NCI-H510A treated with DMSO at 0.1 percent for 48 hours (cell line): ENCODE measurements at regions not wholly inside any gene's neighbourhood (a gene's known extent, or its start where the extent isn't known, plus 50 kb on each side); places are given as distances from the start of the nearest gene placed in this dataset.
"Not testable (repeated sequence)": the region's sequence is repeated elsewhere in the genome, so short reads cannot be mapped to it uniquely, and the experiment has no call there.

Source experiments
- DNase-seq: peaks from one replicate; lab custom pipeline; 2025; lab: John Stamatoyannopoulos, UW

DNA sequence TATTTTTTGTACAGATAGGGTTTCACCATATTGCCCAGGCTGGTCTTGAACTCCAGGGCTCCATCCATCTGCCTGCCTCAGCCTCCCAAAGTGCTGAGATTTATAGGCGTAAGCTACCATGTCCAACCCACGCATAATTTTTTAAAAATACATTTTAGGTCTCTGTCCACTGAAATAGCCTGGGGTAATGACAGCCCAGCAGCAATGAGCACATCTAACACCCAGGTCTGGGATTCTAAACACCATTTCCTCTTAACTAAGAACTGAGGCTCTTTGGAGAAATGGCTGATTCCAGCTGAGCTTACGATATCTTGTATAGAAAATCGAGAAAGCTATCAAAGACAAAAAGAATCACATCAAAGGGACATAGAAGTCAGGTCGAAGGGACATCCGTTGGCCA lies 245.3 kb downstream of the PARN start:
- DNase-seq = no peak

DNA sequence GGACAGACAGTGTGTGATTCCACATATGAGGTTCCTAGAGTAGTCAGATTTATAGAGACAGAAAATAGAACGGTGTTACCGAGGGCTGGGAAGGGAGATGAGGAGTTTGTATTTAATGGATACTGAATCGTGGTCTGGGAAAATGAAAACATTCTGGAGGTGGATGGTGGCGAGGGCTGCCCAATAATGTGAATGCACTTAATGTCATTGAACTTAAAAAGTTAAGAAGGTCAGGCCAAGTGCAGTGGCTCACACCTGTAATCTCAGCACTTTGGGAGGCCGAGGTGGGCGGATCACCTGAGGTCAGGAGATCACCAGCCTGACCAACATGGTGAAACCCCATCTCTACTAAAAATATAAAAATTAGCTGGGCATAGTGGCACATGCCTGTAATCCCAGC lies 246.2 kb downstream of the PARN start:
- not testable (repeated sequence) for DNase-seq

DNA sequence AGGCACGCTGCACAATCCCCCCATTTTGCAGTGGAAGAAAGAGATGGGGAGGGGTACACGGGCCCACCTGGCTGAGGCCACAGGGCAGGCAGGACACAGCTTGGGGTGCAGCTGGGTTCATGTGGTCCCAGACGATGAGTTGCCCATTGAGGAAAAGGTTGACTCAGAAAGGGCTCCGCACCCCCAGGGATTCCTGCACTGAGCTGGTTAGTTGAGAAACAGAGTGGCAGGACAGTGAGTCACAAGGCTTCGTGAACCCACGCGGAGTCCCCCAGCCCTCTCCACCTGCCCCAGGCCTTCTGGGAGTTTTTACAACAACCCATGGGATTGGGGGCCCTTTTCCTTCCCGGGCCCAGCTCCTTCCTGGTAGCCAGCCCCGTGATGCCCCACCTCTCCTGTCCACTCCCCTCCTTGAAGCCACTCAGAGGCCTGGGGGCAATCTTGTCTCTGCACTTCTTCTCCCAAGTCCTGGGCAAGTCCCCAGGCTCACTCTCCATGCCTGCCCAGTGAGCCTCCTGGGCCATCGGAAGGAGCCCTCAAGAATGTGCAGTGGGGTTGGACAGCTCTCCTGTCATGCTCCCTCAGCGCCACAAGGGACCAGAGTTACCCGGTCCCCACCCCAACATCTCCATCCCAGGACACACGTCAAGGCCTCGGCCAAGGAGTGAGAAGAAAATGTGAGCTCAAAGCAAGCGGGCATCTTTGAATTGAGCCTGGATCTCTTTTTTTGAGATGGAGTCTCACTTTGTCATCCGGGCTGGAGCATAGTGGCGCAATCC lies 251.2 kb downstream of the PARN start:
- DNase-seq = no peak

DNA sequence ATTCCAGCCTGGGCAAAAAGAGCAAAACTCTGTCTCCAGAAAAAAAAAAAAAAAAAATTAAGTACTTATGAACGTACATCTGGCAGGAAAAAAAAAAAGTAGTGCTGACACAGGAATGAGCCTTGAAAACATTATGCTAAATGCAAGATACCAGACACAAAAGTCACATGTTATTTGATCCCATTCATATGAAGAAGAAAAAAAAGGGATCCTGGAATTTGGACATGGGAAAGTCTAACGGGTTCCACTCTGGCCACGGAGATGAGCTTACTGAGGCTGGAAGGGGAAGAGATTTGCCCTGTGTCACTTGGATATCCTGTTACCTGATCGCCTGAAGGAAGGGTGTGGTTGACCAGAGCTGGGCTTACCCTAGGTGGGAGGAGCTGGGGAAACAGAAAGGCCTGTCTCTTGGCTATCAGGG lies 251.9 kb downstream of the PARN start:
- DNase-seq = no peak

DNA sequence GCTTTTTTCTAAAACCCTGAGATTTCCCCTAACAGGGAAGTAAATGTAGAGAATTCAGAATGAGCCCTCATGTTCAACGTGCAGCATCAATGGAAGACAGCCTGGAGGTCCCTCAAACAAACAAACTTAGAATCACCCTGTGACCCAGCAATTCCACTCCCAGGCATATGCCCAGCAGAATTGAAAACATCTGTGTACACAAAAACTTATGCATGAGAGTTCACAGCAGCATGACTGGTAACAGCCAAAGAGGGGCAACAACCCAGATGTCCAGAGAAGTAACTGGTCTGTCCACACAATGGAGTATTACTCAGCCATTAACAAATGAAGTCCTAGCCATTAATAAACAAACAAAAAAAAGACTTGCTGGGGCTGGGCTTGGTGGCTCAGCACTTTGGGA lies 252.7 kb downstream of the PARN start:
- DNase-seq = no peak

DNA sequence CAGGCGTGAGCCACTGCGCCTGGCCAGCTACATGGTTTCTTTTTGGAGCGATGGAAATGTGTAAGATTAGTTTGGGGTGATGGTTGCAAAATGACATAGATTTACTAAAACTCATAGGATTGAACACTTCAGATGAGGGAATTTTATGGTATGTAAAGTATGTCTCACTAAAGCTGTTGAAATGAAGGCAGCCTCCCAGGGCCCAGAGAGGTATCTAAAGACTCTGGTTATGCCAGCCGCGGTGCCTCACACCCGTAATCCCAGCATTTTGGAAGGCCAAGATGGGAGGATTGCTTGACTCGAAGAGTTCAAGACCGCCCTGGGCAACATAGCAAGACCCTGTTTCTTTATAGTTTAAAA lies 254.9 kb downstream of the PARN start:
- DNase-seq = no peak

DNA sequence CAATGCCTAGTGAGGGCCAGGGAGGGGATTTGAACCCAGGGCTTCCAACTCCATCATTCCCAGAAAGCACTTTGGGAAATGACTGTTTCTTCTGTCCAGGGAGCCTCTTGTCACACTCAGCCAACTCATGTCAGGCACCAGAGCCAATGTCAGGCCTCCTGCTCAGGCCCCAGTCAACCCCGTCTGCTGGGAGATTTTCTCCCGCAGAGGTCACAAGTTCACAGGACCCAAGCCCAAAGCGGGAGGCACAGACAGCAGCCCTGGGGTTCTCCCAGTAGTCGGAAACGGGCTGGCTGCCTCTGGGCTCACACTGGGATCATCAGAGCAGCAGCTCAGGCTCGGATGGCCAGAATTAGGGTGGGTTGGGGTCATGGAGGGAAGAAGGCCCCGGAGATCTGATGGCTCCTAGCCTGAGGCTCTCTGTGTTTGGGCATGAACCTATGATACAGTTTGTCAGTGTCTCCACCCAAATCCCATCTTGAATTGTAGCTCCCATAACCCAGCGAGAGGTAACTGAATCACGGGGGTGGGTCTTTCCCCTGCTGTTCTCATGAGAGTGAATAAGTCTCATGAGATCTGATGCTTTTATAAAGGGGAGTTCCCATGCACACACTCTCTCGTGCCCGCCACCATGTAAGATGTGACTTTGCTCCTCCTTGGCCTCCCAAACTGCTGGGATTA lies 255.5 kb downstream of the PARN start:
- DNase-seq = no peak

DNA sequence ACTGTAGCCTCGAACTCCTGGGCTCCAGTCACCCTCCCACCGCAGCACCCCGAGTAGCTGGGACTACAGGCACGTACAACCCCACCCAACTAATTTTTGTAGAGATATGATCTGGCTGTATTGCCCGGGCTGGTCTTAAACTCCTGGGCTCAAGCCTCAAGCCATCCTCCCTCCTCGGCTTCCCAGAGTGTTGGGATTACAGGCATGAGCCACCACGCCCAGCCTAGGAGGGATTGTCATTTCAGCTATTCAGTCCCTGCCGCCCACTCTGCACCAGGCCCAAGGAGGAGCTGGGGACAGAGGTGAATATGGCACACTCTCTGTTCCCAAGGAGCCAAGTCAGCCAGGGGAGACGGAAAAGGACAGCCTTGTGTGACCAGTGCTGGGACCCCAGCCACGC lies 256.2 kb downstream of the PARN start:
- no peak for DNase-seq

DNA sequence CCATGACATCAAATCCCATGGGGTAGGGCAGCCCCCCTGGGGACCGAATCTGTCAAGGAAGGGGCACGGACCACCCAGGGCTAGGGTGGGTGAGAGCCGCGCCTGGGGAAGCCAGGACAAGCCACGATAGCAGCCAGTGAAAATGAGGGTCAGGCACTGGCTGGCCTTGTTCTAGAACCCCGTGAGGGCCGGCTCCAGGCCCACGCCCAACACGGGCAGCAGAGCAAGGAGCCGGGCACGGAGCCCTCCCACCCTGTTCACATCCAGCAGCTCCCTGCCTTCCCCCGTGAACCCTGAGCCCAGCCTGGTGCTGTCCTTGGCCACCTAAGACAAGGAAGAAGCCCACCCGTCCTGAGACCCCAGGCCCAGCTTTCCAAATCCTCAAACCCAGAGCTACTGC lies 256.7 kb downstream of the PARN start:
- DNase-seq = no peak

DNA sequence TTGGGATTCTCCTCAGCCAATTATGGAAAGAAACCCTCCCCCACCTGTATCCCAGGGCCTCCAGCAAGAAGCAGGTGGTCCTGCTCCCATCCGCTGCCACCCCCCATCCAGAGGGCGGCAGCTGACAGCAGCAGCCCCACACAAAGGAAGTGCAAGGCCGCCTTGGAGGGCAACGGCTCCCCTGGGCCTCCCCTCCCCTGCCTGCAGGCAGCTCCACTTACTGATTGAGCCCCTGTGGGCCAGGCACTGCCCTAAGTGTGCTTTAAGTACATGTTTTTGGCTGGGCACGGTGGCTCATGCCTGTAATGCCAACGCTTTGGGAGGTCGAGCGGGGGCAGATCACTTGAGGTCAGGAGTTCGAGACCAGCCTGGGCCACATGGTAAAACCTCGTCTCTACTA lies 257.6 kb downstream of the PARN start:
- no peak for DNase-seq

DNA sequence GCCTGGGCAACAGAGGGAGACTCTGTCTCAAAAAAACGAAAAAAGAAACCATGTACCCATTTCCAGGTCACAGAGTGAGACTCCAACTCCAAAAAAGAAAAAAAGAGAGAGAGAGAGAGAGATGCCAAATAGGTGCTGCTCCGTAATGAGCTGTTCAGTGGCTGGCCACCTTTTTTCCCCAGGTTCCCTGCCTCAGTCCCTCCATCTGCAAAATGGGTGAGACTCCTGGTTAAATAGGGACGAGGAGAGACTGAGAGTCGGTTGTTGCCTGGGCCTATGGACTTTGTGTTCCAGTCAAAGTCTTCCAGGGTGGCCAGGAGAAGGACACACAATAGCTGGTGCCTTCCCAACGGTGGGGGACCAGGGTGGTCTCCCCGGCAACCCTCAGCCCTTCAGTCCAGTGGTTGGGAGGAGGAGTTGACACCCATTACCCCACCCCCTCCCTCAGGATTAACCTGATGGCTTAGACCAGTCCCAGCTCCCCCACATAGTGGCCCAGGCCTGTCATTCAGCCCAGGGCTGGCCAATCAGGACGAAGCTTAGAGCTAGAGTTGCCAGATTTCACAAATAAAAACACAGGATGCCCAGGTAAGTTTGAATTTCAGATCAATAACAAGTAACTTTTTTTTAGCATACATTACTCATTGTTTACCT lies 258.2 kb downstream of the PARN start:
- DNase-seq = no peak

DNA sequence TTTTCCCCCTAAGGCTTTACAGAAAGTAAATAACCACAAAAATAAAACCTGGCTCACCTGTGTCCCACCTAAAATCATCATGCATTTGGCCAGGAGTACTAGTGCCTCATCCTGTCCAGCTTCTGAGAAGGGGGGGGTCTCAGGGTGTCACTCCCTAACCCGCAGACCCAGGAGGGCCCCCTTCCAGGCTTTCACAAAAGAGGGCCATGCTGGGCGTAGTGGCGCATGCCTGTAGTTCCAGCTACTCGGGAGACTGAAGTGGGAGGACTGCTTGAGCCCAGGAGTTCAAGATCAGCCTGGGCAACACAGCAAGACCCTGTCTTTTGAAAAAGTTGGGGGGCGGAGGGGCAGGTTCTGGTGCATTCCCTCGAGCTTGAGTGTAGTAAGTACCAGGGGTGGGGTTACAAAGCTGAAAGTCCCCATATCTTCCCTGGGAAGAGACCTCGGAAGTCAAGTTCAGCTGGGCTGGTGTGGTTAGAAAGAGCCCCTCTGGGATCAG lies 259.3 kb downstream of the PARN start:
- no peak for DNase-seq

DNA sequence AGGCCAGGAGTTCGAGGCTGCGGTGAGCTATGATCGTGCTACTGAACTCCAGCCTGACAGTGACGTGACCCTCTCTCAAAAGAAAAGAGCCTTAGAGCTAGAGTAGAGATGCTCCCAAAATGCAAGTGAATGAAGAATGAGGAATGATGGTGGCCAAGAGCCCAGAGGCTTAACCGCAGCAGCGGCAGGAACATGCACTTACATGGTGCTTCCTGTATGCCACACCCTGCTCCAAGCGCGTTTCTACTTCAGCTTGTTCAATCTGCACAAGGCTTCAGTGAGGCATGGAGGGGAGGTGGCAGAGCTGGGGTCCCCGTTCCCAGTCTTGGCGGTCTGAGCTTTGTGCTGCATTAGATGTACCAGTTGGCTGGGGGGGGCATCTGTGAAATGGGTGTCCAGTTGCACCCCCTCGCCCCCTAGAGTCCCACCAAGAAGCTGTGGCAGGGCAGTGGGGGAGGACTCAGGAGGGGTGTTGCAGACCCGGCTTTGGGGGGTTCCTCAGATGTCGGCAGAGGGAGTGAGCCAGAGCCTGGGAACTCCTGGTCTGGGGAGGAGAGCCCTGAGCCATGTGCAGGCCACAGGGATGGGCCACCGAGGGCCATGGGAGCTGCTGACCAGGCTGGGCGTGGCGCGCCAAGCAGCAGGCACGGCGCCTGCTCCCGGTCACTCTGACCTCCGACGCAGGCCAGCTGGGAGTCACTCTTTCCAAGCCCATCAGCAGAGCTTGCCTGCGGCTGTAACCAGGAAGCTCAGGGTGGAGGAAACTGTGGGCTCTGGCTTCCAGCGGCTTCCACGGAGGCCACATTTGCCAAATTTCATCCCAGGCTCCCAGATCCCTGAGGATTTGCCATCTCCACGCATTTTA lies 260.1 kb downstream of the PARN start:
- no peak for DNase-seq

DNA sequence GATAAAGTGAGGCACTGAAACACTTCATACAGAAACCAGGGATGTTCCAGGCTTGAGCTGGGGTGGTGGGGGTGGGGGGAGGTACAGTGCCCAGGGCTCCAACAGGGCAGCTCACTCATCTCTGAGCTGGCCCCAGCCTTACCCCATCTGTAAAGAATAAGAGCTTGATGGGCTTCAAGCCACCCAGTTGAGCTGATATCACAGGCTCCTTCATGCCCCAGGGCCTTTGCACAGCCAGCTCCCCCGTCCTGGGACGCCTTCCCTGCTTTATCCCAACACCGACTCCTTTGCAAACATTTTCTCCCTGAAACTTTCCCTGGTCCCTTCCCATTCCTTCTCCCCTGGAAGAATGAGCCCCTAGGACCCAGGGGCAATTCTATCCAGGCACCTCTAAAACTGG lies 261.7 kb downstream of the PARN start:
- no peak for DNase-seq

DNA sequence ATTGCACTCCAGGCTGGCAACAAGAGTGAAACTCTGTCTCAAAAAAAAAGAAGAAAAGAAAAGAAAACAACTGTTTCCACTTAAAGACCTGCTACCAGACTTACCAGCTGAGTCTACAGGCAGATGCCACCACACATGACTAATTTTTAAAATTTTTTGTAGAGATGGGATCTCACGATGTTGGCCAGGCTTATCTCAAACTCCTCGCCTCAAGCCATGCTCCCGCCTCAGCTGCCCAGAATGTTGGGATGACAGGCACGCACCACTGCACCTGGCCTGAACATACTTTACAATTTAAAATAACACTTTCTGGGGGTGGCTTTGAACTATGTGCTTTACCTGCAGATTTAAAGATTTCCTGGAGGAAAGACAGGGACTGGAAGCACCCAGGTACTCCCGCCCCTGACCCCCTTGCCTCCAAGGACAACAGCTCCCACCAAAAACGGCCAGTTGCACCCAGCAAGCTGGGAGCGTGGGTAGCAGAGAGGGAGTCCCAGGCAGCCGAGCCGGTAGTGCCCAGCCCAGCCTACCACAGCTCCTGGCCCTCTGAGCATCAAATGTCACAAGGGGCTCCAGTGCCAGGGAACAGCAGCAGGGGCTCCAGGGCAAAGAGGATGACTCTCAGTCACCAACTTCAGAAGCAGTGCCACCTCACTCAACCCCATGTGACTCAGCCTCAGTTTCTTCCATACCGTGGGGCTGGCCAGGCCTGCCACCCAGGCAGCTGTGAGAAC lies 262.9 kb downstream of the PARN start:
- no peak for DNase-seq

DNA sequence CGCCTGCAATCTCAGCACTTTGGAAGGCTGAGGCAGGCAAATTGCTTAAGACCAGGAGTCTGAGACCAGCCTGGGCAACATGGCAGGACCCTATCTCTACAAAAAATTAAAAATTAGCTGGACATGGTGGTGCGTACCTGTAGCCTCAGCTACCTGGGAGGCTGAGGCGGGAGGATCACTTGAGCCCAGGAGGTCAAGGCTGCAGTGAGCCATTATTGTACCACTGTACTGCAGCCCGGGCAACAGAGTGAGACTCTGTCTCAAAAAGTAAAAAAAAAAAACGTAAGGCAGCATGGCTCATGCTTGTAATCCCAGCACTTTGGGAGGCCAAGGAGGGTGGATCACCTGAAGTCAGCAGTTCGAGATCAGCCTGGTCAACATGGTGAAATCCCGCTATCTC lies 263.6 kb downstream of the PARN start:
- DNase-seq = no peak

DNA sequence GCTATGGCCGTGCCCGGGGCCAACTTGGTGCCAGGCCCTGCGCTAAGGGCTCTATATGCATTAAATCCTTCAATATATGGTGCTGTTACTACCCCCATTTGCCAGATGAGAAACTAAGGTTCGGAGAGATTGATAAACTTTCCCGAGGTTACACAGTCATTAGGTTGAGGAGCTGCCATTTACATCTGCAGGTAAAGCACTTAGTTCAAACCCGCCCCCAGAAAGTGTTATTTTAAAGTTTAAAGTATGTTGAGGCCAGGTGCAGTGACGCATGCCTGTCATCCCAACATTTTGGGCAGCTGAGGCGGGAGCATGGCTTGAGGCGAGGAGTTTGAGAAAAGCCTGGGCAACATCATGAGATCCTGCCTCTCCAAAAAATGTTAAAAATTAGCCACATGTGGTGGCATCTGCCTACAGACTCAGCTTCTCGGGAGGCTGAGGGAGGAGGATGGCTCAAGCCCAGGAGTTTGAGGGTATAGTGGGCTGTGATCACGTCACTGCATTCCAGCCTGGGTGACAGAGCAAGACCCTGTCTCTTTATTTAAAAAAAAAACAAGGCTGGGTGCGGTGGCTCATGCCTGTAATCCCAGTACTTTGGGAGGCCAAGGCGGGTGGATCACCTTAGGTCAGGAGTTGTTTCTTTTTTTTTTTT lies 264.7 kb downstream of the PARN start:
- no peak for DNase-seq

DNA sequence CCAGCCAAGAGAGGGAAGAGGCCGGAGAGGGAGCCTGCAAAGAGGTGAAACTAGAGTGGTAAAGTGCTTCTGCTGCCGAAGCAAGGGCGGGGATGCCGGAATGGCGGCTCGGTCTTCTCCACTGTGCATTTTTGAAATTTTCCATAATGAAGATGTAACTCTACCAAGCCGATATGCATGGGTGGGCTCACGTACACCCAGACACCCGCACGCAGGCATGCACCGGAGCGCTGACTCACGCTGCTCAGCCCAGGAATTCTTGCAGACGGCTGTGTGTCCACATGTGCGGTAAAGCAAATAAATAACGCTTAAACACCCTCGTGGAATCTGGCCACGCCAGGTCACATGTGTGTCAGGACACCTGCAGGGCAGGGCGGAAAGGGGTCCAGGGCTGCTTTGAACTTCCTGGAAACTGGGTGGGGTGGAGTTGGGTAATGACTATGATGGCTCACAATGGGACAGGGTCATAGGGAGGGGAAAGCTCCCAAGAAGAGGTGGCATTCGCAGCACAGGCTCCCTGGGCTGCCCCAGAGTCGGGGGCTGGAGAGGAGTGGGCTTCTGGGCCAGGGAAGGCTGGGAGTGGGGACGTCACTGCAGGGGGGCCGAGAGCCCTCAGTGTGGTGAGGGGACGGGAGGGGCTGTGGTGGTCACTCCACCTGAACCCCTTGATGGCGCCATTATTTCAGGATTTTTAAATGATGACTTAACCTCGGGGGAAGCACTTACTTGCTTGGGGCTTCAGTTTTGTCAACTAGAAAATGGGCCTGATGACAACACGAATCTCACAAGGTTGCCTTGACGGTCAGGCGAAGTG lies 265.5 kb downstream of the PARN start:
- DNase-seq = no peak

DNA sequence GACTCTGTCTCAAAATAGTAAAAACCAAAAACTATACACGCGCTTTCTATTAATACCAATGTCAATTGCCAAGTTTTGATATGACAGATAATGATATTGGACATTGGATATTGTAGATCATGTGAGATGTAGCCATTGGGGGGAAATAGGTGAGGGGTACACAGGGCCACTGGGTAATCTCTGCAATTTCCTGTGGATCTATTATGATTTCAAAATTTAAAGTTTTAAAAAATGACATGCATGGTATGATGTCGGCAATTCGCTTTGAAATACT lies 266.0 kb downstream of the PARN start:
- DNase-seq = no peak

DNA sequence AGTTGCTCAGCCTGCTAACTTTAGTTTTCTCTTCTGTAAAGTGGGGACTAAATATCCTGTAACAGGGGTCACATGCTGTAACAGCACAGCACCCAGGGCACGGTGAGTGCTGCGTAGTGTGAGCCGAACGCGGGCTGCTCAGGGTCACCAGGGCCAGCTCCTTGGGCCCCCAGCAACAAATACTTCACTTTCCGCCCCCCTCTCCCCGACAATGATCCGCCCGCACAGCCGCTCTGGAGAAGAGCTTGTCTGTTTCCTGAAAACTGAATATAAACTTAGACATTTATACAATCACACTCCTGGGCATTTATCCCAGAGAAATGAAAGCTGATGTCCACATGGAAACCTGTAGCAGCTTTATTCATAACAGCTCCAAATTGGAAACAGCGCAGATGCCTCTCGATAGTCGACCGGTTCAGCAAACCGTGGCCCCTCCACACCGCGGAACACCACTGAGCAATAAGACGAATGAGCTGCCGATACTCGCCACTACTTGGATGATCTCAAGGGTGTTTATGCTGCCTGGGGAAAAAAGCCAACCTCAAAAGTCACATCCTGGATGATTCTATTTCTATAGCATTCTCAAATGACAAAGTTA lies 267.2 kb downstream of the PARN start:
- DNase-seq = no peak
